Spleen (tissue), 7 donors: ENCODE measurements at regions not wholly inside any gene's neighbourhood (a gene's known extent, or its start where the extent isn't known, plus 50 kb on each side); places are given as distances from the start of the nearest gene placed in this dataset.

Experiments used
- CTCF ChIP-seq, 11 experiments: fragments of 200-600 bp in 7 of 11; fragments of 450-650 bp in 4 of 11; sonication (generic) in 4 of 11; IDR thresholded peaks in 8 of 11; conservative IDR thresholded peaks in 3 of 11; 1 replicate in 7 of 11; 2 replicates in 4 of 11; pipeline versions ENCODE4 v1.4.0 to v1.8.0; 2016 to 2021; ENCODE audit warnings: antibody characterized with exemption in 11 of 11, inconsistent platforms in 4 of 11, mild to moderate bottlenecking in 1 of 11
- POLR2A ChIP-seq, 3 donors: fragments of 450-650 bp; IDR thresholded peaks; one replicate each; pipeline ENCODE4 v1.5.1; 2017; ENCODE audit warnings: antibody characterized with exemption in 3 of 3, mild to moderate bottlenecking in 1 of 3
- POLR2AphosphoS5 ChIP-seq, 3 donors: sonication (generic); formaldehyde crosslinking; IDR thresholded peaks; one replicate each; pipeline ENCODE4 v1.5.1; 2017; ENCODE audit warnings: antibody characterized with exemption in 3 of 3
- donor health status: DM: no; HTN: no; CAD: no; lungs with moderate emphysema.
- donor health status: DM: no; HTN: no; CAD: no.
- donor health status: DM: no; HTN: no; CAD: no.

DNA sequence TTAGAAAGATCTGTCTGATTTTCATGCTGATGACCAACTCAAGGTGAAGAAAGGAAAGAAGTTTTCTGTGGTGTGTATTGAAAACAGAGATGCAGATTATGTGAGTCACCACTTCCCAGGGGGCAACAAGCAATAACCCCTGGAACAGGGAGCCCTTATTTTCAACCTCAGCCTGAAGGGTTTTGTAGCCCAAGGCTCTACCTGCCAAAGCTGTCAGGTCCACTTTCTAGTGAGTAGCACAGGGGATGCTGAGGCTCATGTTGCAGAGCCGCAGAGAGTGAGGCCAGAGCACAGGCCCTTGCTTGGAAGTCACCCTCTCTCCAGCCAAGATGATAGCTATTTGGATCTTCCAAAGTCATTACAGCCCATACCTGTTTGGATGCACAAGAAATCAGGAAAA lies 152.2 kb upstream of the SLC24A5 start:
- TF ChIP-seq CTCF (IDR thresholded peaks at IDR 0.05 in 8 of 11, conservative IDR thresholded peaks at IDR 0.05 in 3 of 11): no peak
- TF ChIP-seq POLR2A (IDR thresholded peaks at IDR 0.05): no peak
- TF ChIP-seq POLR2AphosphoS5 (IDR thresholded peaks at IDR 0.05): no peak
